NCI-H510A treated with DMSO at 0.1 percent for 48 hours (cell line): ENCODE measurements at regions not wholly inside any gene's neighbourhood (a gene's known extent, or its start where the extent isn't known, plus 50 kb on each side); places are given as distances from the start of the nearest gene placed in this dataset.
"Not testable (repeated sequence)": the region's sequence is repeated elsewhere in the genome, so short reads cannot be mapped to it uniquely, and the experiment has no call there.

ENCODE experiments used
- DNase-seq: peaks from one replicate; lab custom pipeline; 2025; lab: John Stamatoyannopoulos, UW

DNA sequence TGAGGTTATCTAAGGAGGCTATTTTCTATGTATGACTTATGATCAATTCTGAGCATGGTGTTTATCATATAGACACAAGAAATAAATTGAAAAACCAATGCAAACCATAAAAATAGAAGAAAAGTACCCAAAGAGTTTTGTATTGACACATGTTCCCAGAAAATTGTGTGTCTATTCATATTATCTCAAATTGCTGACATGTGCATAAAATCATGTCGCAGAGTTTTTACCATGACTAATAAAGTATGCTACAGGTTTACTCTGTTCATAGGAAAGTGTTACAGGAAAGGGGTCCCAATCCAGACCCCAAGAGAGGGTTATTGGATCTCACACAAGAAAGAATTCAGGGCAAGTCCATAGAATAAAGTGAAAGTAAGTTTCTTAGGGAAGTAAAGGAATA is 290.7 kb upstream of the NRXN1 start:
- no peak for DNase-seq

GRCh38 chr2:51304311-51304710 is 272.4 kb upstream of the NRXN1 start:
- DNase-seq = no peak

- DNase-seq = no peak
Observed at GRCh38 chr2:51301381-51301780, 269.4 kb upstream of the NRXN1 start.

GRCh38 chr2:51299370-51299769 is 267.4 kb upstream of the NRXN1 start:
- DNase-seq = no peak

- no peak for DNase-seq
Observed at GRCh38 chr2:51297488-51297887, 265.6 kb upstream of the NRXN1 start.

- DNase-seq = no peak
Observed at GRCh38 chr2:51293566-51294200, 261.8 kb upstream of the NRXN1 start.

DNA sequence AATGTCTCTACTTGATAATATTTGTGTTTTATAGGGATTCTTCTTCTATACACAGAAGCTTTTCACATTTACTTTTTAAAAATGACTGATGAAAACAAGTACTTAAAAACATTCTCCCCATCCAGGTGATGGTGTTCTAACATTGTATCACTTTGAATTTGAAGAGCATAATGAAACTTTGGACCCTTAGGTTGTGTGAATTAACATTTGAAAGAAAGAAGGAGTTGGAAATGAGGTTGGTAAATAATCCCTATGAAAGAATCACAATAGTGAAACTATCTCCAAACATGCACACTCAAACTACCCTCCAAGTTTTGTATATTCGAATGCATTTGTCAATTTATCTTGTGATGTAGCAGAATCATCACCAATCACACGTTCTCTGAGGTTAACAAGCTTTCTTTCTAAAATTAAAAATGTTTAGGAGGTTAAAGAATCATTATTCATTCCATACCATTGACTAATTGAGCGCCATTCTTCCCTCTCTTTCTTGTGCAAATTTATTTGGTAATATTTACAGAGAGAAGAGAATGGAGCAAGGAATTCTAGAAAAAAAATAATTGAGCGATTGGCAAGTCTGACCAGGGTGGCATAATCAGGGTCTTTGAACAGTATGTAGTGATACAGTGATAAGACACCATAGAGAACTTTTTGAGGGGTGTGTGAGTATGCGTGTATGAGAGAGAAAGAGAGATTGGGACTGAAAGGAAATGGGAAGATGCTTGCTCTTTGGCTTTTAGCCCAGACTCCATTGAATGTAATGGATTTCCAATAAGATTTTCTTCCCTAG is 260.0 kb upstream of the NRXN1 start:
- no peak for DNase-seq

DNA sequence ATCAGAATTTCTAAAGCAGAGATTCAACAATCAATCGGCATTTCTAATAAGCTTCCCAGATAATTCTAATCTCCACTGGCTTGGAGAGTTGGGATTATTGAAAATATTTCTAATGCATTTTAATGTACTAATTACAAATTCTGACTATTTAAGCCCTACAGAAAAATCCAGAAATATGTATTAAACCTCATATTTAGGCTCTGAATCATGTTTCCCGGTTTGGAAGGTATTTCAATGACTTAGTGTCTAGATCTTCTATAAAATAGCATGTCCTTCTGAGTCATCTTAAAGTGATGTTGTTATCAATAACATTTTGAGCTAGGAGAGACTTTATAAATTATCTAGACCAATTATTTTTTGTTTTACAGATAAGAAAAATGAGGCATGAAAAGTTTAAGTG is 258.8 kb upstream of the NRXN1 start:
- DNase-seq = no peak

GRCh38 chr2:51289045-51289444 is 257.1 kb upstream of the NRXN1 start:
- no peak for DNase-seq

- DNase-seq = no peak
Observed at GRCh38 chr2:51268191-51268590, 236.3 kb upstream of the NRXN1 start.

GRCh38 chr2:51265539-51265938 is 233.6 kb upstream of the NRXN1 start:
- no peak for DNase-seq

GRCh38 chr2:51263951-51264350 is 232.0 kb upstream of the NRXN1 start:
- DNase-seq = no peak

DNA sequence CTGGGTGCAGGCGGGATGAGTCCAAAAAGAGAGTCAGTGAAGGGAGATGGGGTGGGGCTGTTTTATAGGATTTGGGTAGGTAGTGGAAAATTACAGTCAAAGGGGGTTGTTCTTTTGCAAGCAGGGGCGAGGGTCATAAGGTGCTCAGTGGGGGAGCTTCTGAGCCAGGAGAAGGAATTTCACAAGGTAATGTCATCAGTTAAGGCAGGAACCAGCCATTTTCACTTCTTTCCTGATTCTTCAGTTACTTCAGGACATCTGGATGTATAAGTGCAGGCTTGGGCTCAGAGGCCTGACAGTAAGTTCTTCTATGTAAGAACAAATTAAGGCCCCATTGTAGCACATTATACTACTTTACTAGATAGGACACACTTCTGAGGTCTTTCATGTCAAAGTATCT is 231.2 kb upstream of the NRXN1 start:
- DNase-seq = not testable (repeated sequence)

GRCh38 chr2:51258301-51258700 is 226.4 kb upstream of the NRXN1 start:
- DNase-seq = no peak

GRCh38 chr2:51256736-51257135 is 224.8 kb upstream of the NRXN1 start:
- DNase-seq = no peak

DNA sequence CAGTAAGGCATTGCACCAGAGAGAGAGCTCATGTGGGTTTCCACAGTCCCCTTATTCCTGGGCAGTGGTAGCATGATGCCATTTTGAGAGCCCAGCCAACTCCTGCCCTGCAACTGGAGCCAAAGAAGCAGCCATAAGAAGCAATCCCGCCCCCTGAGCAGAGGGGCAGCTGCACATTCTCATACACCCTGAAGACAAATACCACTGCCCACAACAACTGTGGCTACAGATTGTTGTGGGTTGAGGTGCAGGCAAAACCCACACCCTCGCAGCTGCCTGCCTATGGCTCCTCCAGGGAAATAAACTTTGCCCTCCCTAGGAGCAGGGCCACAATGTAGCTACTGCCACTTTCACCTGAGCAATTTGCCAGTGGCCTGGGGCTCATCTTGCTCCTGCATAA is 219.4 kb upstream of the NRXN1 start:
- DNase-seq = no peak

GRCh38 chr2:51247252-51247805 is 215.4 kb upstream of the NRXN1 start:
- no peak for DNase-seq

DNA sequence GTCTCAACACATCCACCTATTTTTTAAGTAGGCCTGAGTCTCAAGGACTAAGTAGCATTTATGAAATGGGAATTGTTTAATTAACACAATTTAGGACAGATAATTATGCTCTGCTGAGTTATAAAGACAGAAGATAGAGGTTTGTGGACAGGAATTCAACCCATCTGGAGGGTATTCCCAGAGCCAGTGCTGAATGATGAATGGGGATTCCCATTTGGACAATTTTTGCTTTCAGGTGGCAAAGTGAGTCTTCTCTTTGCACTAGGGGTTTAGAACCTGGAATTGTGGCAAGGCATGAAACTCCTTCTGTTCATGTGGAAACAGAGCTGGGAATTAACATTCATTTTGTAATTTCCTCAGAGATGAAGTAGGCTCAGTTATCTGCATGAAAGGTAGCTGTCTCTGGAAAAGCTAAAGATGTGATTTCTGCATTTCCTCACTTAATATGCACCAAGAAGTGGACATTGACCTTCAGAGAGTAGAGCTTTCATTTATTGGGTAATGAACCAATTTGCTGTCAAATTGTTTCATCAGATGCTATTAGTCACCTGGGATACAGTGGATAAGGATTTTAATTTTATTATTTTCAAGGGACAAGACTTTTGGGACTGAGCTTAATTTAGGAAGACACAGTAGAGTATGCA is 212.1 kb upstream of the NRXN1 start:
- DNase-seq = no peak

- DNase-seq = no peak
Observed at GRCh38 chr2:51237626-51238271, 205.8 kb upstream of the NRXN1 start.

GRCh38 chr2:51232027-51232426 is 200.1 kb upstream of the NRXN1 start:
- DNase-seq = no peak

- DNase-seq = no peak
Observed at GRCh38 chr2:51231071-51231470, 199.1 kb upstream of the NRXN1 start.

DNA sequence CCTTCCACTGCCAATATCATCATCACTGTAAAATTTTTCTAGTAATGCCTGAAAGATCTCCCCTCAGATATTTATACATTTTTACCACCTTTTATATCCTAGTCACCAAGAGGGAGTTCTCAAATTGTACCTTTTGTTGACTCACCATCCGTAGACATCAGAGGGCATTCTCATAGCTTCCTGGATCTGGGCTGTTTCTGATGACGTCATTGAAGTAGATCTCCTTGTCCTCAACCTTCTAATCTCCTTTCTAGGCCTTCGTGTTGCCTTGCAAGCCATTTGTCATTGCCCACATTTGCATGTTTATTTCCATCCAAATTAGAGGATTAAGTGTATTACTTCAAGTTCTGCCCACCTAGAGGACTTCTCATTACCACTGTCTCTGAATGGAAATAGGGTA is 193.4 kb upstream of the NRXN1 start:
- DNase-seq = no peak

- no peak for DNase-seq
Observed at GRCh38 chr2:51224790-51225189, 192.9 kb upstream of the NRXN1 start.
